ENCODE measurements at regions not wholly inside any gene's neighbourhood (a gene's known extent, or its start where the extent isn't known, plus 50 kb on each side); places are given as distances from the start of the nearest gene placed in this dataset.

DNA sequence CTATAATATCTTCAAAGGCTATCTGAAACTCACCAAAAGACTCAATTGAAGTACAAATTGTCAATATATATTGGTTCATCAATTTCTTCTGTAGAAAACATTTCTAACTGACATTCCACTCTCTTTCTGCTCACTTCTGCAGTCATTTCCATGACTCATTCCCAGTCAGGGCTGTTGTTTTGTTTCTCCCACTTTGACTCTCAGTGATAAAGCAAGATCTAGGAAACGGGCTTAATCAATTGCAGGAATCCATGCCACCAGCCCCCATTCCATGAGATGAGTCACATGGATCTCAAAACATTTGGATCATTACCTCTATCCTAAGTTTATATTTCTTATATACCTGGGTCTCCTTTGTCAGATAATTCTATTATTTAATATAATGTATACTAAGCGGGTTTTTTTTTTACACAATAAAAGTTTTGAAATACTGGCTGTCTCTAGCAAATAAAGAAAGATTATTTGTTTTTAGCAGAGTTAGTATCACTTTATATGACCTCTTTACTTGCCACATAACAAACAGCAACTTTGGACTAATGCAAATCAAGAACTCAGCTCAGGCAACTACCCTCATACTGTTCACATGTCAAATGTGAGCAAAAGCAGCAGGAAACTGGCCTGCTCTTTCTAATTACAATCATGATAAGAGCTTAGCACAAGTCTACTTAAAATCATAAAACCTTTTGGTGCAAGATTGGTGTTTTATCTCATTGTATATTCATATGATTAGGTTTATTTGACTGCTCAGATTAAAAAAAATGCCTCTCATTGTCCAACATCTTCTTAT, 251.1 kb upstream of the PIK3C3 start:
- TF ChIP-seq, protein P1, sequence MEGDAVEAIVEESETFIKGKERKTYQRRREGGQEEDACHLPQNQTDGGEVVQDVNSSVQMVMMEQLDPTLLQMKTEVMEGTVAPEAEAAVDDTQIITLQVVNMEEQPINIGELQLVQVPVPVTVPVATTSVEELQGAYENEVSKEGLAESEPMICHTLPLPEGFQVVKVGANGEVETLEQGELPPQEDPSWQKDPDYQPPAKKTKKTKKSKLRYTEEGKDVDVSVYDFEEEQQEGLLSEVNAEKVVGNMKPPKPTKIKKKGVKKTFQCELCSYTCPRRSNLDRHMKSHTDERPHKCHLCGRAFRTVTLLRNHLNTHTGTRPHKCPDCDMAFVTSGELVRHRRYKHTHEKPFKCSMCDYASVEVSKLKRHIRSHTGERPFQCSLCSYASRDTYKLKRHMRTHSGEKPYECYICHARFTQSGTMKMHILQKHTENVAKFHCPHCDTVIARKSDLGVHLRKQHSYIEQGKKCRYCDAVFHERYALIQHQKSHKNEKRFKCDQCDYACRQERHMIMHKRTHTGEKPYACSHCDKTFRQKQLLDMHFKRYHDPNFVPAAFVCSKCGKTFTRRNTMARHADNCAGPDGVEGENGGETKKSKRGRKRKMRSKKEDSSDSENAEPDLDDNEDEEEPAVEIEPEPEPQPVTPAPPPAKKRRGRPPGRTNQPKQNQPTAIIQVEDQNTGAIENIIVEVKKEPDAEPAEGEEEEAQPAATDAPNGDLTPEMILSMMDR (IDR thresholded peaks at IDR 0.05): no peak
- no peak for TF ChIP-seq POLR2A (IDR thresholded peaks at IDR 0.05)
